SK-N-SH treated with all-trans-retinoic acid at 6 μM for 48 hours (cell line): ENCODE measurements at regions not wholly inside any gene's neighbourhood (a gene's known extent, or its start where the extent isn't known, plus 50 kb on each side); places are given as distances from the start of the nearest gene placed in this dataset.

Experiments
- ATAC-seq: fragments of 200-7000 bp; cut with Tn5 transposase; 3 replicates; pipeline ENCODE4 v1.9.1; 2020; ENCODE audit warnings: mild to moderate bottlenecking, moderate library complexity
- ARNTL ChIP-seq: fragments of 450-650 bp; formaldehyde crosslinking; IDR thresholded peaks from 2 replicates; pipeline ENCODE4 v1.5.0; 2020; ENCODE audit warnings: low read depth, mild to moderate bottlenecking, moderate library complexity, borderline replicate concordance
- BACH2 ChIP-seq: fragments of 250-450 bp; sonication (Bioruptor Pico); IDR thresholded peaks from 2 replicates; pipeline ENCODE4 v1.9.0; 2021; ENCODE audit warnings: mild to moderate bottlenecking, borderline replicate concordance
- CSDC2 ChIP-seq: fragments of 250-450 bp; sonication (Bioruptor Pico); IDR thresholded peaks from 2 replicates; pipeline ENCODE4 v1.5.0; 2020; ENCODE audit warnings: mild to moderate bottlenecking, moderate library complexity
- ESRRG ChIP-seq: fragments of 250-450 bp; sonication (Bioruptor Pico); IDR thresholded peaks from 2 replicates; pipeline ENCODE4 v1.6.1; 2021; ENCODE audit warnings: mild to moderate bottlenecking
- GLIS3 ChIP-seq: fragments of 250-450 bp; sonication (Bioruptor Pico); IDR thresholded peaks from 2 replicates; pipeline ENCODE4 v1.5.0; 2020; ENCODE audit warnings: mild to moderate bottlenecking, moderate library complexity
- ISL1 ChIP-seq: fragments of 250-450 bp; sonication (Bioruptor Pico); IDR thresholded peaks from 2 replicates; pipeline ENCODE4 v2.1.2; 2022; ENCODE audit warnings: mild to moderate bottlenecking, moderate library complexity
- POU6F1 ChIP-seq: fragments of 250-450 bp; sonication (Bioruptor Pico); IDR thresholded peaks from 2 replicates; pipeline ENCODE4 v1.8.0; 2021; ENCODE audit warnings: low read depth, mild to moderate bottlenecking, moderate library complexity, borderline replicate concordance
- RARB ChIP-seq: fragments of 250-450 bp; sonication (Bioruptor Pico); IDR thresholded peaks from 2 replicates; pipeline ENCODE4 v1.8.0; 2021; ENCODE audit warnings: mild to moderate bottlenecking, moderate library complexity
- SNAI2 ChIP-seq: fragments of 250-450 bp; sonication (Bioruptor Pico); IDR thresholded peaks from 2 replicates; pipeline ENCODE4 v1.5.0; 2020; ENCODE audit warnings: mild to moderate bottlenecking, moderate library complexity
- TCF4 ChIP-seq: fragments of 250-450 bp; sonication (Bioruptor Pico); IDR thresholded peaks from 2 replicates; pipeline ENCODE4 v1.8.0; 2021; ENCODE audit warnings: mild to moderate bottlenecking, moderate library complexity, borderline replicate concordance
- ZC3H10 ChIP-seq: fragments of 250-450 bp; sonication (Bioruptor Pico); IDR thresholded peaks from 2 replicates; pipeline ENCODE4 v1.5.1; 2021; ENCODE audit warnings: mild to moderate bottlenecking, moderate library complexity
- ZFP3 ChIP-seq: fragments of 250-450 bp; sonication (Bioruptor Pico); IDR thresholded peaks from 2 replicates; pipeline ENCODE4 v1.5.0; 2020; ENCODE audit warnings: mild to moderate bottlenecking, moderate library complexity
- ZFP30 ChIP-seq: fragments of 450-650 bp; formaldehyde crosslinking; IDR thresholded peaks from 2 replicates; pipeline ENCODE4 v1.5.0; 2022; ENCODE audit warnings: mild to moderate bottlenecking, moderate library complexity
- ZNF565 ChIP-seq: fragments of 450-650 bp; formaldehyde crosslinking; conservative IDR thresholded peaks from 2 replicates; pipeline ENCODE4 v1.5.0; 2020; ENCODE audit warnings: low read depth, mild to moderate bottlenecking, moderate library complexity
- ZNF8 ChIP-seq: fragments of 450-650 bp; formaldehyde crosslinking; IDR thresholded peaks from 2 replicates; pipeline ENCODE4 v1.5.0; 2020; ENCODE audit warnings: mild to moderate bottlenecking, moderate library complexity
- TF ChIP-seq, protein P1 (sequence below): fragments of 250-450 bp; sonication (Bioruptor Pico); IDR thresholded peaks from 2 replicates; pipeline ENCODE4 v1.8.0; 2020; ENCODE audit warnings: mild to moderate bottlenecking, moderate library complexity, borderline replicate concordance
- TF ChIP-seq, protein P2 (sequence below): fragments of 250-450 bp; sonication (Bioruptor Pico); IDR thresholded peaks from 2 replicates; pipeline ENCODE4 v1.5.1; 2021; ENCODE audit warnings: mild to moderate bottlenecking, moderate library complexity
- TF ChIP-seq, protein P3 (sequence below): fragments of 250-450 bp; sonication (Bioruptor Pico); IDR thresholded peaks from 2 replicates; pipeline ENCODE4 v1.5.0; 2020; ENCODE audit warnings: mild to moderate bottlenecking, moderate library complexity

DNA sequence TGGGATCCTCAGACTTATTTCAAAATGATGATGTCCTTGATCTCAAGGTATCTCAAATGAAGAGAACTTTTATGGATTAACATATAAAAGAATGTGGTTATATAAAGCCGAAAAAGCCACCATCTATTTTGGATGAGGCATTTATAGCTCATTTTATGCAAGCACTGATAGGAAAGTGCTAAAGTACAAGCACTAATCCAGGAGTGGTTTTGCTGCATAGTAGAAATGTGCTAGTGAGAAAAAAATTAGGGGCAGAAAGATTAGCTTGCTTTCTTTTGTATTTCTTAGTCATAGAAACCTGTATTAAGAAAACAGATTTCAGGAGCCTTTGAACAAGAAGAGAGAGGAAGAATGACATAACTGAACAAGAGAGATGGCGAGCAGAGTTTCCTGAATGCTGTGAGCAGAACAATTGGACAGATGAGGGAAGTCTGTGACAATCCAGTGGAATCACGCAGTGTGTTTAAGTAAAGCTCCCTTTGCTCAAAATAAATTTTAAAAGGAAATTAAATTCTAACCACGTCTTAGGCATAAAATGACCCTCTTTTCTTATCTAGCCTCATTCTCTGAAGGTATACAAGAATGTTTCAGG, 238.2 kb upstream of the NOVA1 start:
- ATAC-seq: no peak

GRCh38 chr14:26839481-26839880, 241.6 kb upstream of the NOVA1 start:
- TF ChIP-seq ARNTL (CRISPR knock-in tag): no peak
- TF ChIP-seq, protein P1, sequence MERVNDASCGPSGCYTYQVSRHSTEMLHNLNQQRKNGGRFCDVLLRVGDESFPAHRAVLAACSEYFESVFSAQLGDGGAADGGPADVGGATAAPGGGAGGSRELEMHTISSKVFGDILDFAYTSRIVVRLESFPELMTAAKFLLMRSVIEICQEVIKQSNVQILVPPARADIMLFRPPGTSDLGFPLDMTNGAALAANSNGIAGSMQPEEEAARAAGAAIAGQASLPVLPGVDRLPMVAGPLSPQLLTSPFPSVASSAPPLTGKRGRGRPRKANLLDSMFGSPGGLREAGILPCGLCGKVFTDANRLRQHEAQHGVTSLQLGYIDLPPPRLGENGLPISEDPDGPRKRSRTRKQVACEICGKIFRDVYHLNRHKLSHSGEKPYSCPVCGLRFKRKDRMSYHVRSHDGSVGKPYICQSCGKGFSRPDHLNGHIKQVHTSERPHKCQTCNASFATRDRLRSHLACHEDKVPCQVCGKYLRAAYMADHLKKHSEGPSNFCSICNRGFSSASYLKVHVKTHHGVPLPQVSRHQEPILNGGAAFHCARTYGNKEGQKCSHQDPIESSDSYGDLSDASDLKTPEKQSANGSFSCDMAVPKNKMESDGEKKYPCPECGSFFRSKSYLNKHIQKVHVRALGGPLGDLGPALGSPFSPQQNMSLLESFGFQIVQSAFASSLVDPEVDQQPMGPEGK (CRISPR knock-in tag): no peak
- no peak for TF ChIP-seq POU6F1 (CRISPR knock-in tag)
- no peak for TF ChIP-seq CSDC2 (CRISPR knock-in tag)
- TF ChIP-seq, protein P2, sequence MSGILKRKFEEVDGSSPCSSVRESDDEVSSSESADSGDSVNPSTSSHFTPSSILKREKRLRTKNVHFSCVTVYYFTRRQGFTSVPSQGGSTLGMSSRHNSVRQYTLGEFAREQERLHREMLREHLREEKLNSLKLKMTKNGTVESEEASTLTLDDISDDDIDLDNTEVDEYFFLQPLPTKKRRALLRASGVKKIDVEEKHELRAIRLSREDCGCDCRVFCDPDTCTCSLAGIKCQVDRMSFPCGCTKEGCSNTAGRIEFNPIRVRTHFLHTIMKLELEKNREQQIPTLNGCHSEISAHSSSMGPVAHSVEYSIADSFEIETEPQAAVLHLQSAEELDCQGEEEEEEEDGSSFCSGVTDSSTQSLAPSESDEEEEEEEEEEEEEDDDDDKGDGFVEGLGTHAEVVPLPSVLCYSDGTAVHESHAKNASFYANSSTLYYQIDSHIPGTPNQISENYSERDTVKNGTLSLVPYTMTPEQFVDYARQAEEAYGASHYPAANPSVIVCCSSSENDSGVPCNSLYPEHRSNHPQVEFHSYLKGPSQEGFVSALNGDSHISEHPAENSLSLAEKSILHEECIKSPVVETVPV (CRISPR knock-in tag): no peak
- no peak for TF ChIP-seq ZNF565 (CRISPR knock-in tag)
- no peak for TF ChIP-seq ZFP3 (CRISPR knock-in tag)
- no peak for TF ChIP-seq ESRRG (CRISPR knock-in tag)
- TF ChIP-seq GLIS3 (CRISPR knock-in tag): no peak
- TF ChIP-seq ZNF8 (CRISPR knock-in tag): no peak
- no peak for TF ChIP-seq ZC3H10 (CRISPR knock-in tag)
- TF ChIP-seq, all 23 proteins: peak for 0
- no peak for ATAC-seq

More for the DNA sequence above, 238.2 kb upstream of the NOVA1 start:
- TF ChIP-seq RARB (CRISPR knock-in tag) (no peak), BACH2 (CRISPR knock-in tag) (no peak)
- TF ChIP-seq, all 23 proteins: peak for 0

DNA sequence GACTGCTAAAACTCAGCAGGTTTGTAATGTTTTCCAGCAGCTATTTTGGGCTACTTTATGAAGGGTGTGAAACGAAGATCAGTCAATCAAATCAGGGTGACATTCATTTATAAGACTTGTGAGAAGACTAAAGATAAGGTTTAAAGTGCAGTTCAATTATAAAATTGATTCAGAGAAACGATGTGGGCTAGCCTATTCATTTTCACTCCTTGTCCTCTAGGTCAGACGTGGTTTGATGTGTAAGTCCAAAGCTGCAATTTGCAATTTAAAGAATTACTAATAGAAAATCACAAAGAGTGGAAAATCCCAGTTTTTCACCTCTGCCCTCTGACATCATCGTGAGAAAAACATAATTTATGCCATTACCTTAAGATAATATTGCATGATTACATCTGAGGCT, 243.5 kb upstream of the NOVA1 start:
- no peak for ATAC-seq
- TF ChIP-seq GLIS3 (CRISPR knock-in tag): no peak
- no peak for TF ChIP-seq SNAI2
- TF ChIP-seq, protein P3, sequence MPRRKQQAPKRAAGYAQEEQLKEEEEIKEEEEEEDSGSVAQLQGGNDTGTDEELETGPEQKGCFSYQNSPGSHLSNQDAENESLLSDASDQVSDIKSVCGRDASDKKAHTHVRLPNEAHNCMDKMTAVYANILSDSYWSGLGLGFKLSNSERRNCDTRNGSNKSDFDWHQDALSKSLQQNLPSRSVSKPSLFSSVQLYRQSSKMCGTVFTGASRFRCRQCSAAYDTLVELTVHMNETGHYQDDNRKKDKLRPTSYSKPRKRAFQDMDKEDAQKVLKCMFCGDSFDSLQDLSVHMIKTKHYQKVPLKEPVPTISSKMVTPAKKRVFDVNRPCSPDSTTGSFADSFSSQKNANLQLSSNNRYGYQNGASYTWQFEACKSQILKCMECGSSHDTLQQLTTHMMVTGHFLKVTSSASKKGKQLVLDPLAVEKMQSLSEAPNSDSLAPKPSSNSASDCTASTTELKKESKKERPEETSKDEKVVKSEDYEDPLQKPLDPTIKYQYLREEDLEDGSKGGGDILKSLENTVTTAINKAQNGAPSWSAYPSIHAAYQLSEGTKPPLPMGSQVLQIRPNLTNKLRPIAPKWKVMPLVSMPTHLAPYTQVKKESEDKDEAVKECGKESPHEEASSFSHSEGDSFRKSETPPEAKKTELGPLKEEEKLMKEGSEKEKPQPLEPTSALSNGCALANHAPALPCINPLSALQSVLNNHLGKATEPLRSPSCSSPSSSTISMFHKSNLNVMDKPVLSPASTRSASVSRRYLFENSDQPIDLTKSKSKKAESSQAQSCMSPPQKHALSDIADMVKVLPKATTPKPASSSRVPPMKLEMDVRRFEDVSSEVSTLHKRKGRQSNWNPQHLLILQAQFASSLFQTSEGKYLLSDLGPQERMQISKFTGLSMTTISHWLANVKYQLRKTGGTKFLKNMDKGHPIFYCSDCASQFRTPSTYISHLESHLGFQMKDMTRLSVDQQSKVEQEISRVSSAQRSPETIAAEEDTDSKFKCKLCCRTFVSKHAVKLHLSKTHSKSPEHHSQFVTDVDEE: no peak
- TF ChIP-seq TCF4 (CRISPR knock-in tag): no peak
- TF ChIP-seq ZFP30 (CRISPR knock-in tag): no peak
- TF ChIP-seq, protein P2 (CRISPR knock-in tag): no peak
- TF ChIP-seq ZFP3 (CRISPR knock-in tag): no peak
- TF ChIP-seq ZNF565 (CRISPR knock-in tag): no peak
- no peak for TF ChIP-seq POU6F1 (CRISPR knock-in tag)
- TF ChIP-seq ISL1 (CRISPR knock-in tag): no peak
- TF ChIP-seq, protein P1 (CRISPR knock-in tag): no peak
